Fibroblast of the aortic adventitia (primary cell): ENCODE measurements at regions not wholly inside any gene's neighbourhood (a gene's known extent, or its start where the extent isn't known, plus 50 kb on each side); places are given as distances from the start of the nearest gene placed in this dataset.

Experiments used
- DNase-seq: peaks from one replicate; pipeline ENCODE4 v3.0.0-alpha.2; 2010; ENCODE audit warnings: low read depth
- H3K4me3 ChIP-seq: 2 replicates; pipeline ENCODE4 v1.5.1; 2011; ENCODE audit warnings: low read depth, mild to moderate bottlenecking, control low read depth, low read length, moderate library complexity
- TF ChIP-seq, protein P1 (sequence below): IDR thresholded peaks from 2 replicates; pipeline ENCODE4 v1.5.1; 2011; ENCODE audit warnings: mild to moderate bottlenecking, low read length, control low read depth, inconsistent platforms; ENCODE audit not compliant: insufficient read depth

DNA sequence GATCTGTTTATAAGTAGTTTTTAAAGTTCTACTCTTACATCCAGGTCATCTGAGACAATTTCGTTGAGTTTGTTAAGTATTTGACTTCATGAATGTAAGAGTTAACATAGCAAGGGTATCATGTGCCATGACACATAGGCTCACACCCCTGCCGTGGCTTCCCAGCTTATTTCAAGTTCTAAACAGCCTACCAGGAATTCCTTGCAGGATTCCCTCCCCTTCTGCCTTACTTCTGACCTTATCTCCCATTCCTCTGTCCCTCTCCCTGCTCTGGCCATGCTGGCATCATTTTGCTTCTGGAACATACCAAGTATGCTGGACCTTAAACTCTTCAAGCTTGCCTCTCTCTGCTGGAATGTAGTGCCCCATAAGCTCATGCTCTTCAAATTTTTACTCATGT is 369.9 kb upstream of the PCDH7 start:
- TF ChIP-seq, protein P1, sequence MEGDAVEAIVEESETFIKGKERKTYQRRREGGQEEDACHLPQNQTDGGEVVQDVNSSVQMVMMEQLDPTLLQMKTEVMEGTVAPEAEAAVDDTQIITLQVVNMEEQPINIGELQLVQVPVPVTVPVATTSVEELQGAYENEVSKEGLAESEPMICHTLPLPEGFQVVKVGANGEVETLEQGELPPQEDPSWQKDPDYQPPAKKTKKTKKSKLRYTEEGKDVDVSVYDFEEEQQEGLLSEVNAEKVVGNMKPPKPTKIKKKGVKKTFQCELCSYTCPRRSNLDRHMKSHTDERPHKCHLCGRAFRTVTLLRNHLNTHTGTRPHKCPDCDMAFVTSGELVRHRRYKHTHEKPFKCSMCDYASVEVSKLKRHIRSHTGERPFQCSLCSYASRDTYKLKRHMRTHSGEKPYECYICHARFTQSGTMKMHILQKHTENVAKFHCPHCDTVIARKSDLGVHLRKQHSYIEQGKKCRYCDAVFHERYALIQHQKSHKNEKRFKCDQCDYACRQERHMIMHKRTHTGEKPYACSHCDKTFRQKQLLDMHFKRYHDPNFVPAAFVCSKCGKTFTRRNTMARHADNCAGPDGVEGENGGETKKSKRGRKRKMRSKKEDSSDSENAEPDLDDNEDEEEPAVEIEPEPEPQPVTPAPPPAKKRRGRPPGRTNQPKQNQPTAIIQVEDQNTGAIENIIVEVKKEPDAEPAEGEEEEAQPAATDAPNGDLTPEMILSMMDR, result no peak
- no peak overlapping the region for H3K4me3 ChIP-seq
- no peak for DNase-seq

DNA sequence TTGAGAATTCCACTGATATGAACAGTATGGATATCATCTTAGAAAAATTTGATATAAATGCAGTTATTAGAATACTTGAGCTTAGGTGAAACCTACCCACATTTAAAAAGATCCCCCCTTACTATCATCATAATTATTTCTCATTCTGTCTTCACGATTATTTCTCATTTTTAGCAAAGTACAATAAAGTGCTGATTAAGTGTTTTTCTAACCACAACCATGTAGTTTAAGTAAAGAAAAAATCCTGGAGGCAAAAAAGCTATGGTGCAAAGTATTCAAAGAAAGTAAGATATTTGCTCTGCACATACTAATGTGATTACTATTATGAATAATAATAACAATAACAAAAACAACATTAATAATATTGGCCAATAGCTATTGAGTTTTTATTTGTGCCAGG is 365.6 kb upstream of the PCDH7 start:
- H3K4me3 ChIP-seq, result no peak overlapping the region
- TF ChIP-seq, protein P1, result no peak
- no peak for DNase-seq

DNA sequence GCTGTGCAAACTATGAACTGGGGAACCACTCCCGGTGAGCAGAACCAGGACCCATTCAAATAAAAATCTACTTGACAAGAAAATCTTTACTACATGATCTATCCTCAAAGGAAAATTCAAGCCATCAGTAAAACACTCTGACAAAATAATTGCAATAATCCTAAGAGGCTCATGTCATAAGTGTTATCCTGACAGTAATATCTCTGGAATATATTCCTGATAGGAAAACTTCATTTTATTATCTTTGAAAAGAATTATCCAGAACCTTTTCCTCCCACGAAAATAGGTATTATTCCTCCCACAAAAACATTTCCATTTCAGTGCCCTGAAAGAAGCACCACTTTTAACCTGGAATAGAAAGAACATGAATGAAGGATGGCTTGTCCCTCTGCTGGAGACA is 357.7 kb upstream of the PCDH7 start:
- no peak overlapping the region for H3K4me3 ChIP-seq
- no peak for DNase-seq
- TF ChIP-seq, protein P1, result no peak

DNA sequence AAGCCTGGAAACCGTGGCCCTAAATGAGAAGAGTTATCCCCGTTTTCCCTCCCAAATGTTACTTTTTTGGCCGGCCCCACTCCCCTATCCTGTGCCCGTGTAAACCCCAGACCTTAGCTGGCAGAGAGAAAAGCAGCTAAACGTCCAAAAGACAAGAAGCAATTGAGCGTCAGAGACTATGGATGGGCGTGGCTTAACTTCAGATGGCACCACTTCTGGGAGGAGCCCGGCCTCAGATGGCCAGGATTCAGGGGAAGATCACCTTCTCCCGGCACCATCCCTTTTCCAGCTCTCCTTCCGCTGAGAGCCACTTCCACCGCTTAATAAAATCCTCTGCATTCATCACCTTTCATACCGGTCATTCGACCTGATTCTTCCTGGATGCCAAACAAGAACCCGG is 350.1 kb upstream of the PCDH7 start:
- DNase-seq, result no peak
- H3K4me3 ChIP-seq, result no peak overlapping the region
- TF ChIP-seq, protein P1, result no peak

DNA sequence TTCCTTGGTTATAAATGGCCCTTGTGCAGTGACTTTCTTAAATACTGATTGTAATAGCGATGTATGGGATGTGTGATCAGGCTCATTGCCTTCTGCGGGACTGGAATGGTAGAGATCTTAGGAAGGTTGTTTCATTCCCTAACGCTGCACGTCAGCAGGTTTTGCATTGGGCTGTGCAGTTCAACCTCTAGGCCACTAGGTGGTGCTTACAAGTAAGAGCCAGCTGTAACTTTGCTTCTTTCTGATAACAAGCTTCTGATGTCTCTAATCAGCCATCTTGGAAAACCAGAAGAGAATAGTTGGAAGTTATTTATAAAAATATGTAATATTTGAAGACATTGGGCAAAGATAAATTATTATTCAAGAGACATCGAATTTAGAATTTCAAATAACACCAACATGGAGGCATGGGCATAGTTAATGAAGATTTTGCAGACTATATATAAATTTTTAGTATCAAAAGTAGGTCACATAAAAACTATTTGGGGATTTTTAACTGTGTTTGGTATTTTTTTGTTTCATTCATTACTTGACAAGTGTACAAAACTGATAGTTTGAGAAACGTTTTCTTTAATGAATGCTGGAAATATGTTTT is 339.7 kb upstream of the PCDH7 start:
- TF ChIP-seq, protein P1, result peak; percentile 97
- no peak overlapping the region for H3K4me3 ChIP-seq
- peak; percentile 76 for DNase-seq

DNA sequence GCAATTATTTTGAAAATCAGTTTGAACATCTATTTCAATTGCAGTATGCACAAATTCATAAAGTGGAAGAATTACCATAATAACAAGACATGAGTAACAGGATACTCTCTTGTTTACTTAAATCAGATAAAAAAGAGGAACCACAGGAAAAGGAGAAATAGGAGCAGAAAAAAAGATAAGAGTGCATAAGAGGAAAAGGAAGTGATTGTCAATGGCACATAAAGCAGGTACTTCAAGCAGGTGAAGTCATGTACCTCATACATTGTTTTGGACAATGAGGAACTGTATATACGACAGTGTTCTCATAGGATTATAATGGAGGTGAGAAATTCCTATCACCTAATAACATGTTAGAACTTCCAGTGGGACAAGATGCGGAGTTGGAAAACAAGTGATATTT is 334.5 kb upstream of the PCDH7 start:
- no peak overlapping the region for H3K4me3 ChIP-seq
- TF ChIP-seq, protein P1, result no peak
- no peak for DNase-seq

DNA sequence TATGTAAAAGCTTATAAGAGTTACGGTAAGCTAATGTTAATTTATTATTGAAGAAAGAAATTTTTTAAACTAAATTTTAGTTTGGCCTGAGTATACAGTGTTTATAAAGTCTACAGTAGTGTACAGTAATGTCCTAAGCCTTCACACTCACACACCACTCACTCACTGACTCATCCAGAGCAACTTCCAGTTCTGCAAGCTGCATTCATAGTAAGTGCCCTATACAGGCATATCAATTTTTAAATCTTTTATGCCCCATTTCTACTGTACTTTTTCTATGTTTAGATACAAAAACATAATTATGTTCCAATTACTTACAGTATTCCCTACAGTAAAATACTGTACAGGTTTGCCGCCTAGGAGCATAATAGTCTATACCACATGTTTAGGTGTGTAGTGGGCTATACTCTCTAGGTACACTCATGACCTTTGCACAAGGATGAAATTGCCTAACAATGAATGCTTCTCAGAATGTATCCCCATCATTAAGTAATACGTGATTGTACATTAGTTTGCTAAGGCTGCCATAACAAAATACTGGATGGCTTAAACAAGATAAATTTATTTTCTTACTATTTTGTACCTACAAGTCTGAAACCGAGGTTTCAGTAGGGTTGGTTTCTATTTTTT is 333.8 kb upstream of the PCDH7 start:
- peak; percentile 25 for DNase-seq
- TF ChIP-seq, protein P1, result no peak

More for the DNA sequence above, 333.8 kb upstream of the PCDH7 start:
- H3K4me3 ChIP-seq, result no peak overlapping the region
